IMR-90 (cell line): ENCODE measurements at regions not wholly inside any gene's neighbourhood (a gene's known extent, or its start where the extent isn't known, plus 50 kb on each side); places are given as distances from the start of the nearest gene placed in this dataset.

Experiments
- ATAC-seq: fragments of 200-7000 bp; cut with Tn5 transposase; 2 replicates; pipeline ENCODE4 v1.9.1; 2020; ENCODE audit warnings: low read depth, mild to moderate bottlenecking, moderate library complexity
- BruUV-seq: library from RNA; stranded (reverse); fragments of 400-500 nt; replicated peaks from 2 replicates; lab custom pipeline; 2021; lab: Mats Ljungman, UMichigan
- CTCF ChIA-PET: fragments of 300-600 bp; formaldehyde crosslinking; extraction: SDS; loops from one replicate; lab custom pipeline; 2021; ENCODE audit warnings: antibody characterized with exemption; lab: Yijun Ruan, JAX
- POLR2A ChIA-PET: fragments of 300-600 bp; sonication (Branson Sonifier 250); formaldehyde crosslinking; loops from one replicate; lab custom pipeline; 2022; ENCODE audit warnings: antibody characterized with exemption; ENCODE audit not compliant: unreplicated experiment; lab: Charles Lee
- DNase-seq: peaks from one replicate; pipeline ENCODE4 v3.0.0; 2013
- H2AFZ ChIP-seq: replicated peaks from 2 replicates; pipeline ENCODE3; 2013; ENCODE audit warnings: low read length, mild to moderate bottlenecking; ENCODE audit not compliant: poor library complexity
- H2AK5ac ChIP-seq: 2 replicates; pipeline ENCODE4 v1.6.1; 2013; ENCODE audit warnings: low read depth, low read length, inconsistent platforms
- H2AK9ac ChIP-seq: replicated peaks from 2 replicates; pipeline ENCODE3; 2013; ENCODE audit warnings: mild to moderate bottlenecking, low read depth, low read length, moderate library complexity; ENCODE audit not compliant: poor library complexity
- H2BK120ac ChIP-seq: 2 replicates; pipeline ENCODE4 v1.6.1; 2013; ENCODE audit warnings: low read depth, low read length, inconsistent platforms
- H2BK15ac ChIP-seq: 3 replicates; pipeline ENCODE4 v1.6.1; 2013; ENCODE audit warnings: low read depth, low read length, inconsistent platforms
- H2BK20ac ChIP-seq: 2 replicates; pipeline ENCODE4 v1.6.1; 2013; ENCODE audit warnings: low read depth, mild to moderate bottlenecking, inconsistent platforms, low read length, moderate library complexity
- H2BK5ac ChIP-seq: 2 replicates; pipeline ENCODE4 v1.6.1; 2013; ENCODE audit warnings: mild to moderate bottlenecking, low read depth, low read length, inconsistent platforms; ENCODE audit not compliant: poor library complexity, severe bottlenecking
- H3K14ac ChIP-seq: replicated peaks from 2 replicates; pipeline ENCODE4 v1.6.1; 2013; ENCODE audit warnings: low read depth, low read length, inconsistent platforms
- H3K18ac ChIP-seq: 2 replicates; pipeline ENCODE4 v1.6.1; 2013; ENCODE audit warnings: low read depth, low read length, control low read depth
- H3K23ac ChIP-seq: 2 replicates; pipeline ENCODE4 v1.6.1; 2013; ENCODE audit warnings: low read depth, low read length, inconsistent platforms
- H3K27ac ChIP-seq: 2 replicates; pipeline ENCODE4 v1.5.1; 2013; ENCODE audit warnings: mild to moderate bottlenecking, control low read depth, low read length; ENCODE audit not compliant: insufficient read depth
- H3K27me3 ChIP-seq: 2 replicates; pipeline ENCODE4 v1.6.1; 2013; ENCODE audit warnings: low read length; ENCODE audit not compliant: control insufficient read depth, insufficient read depth
- H3K36me3 ChIP-seq: 2 replicates; pipeline ENCODE4 v1.6.1; 2013; ENCODE audit warnings: low read length, mixed read lengths; ENCODE audit not compliant: control insufficient read depth, insufficient read depth
- H3K4ac ChIP-seq: 2 replicates; pipeline ENCODE4 v1.6.1; 2013; ENCODE audit warnings: low read depth, low read length, inconsistent platforms
- H3K4me1 ChIP-seq: 2 replicates; pipeline ENCODE4 v1.6.1; 2013; ENCODE audit warnings: low read length, mixed read lengths; ENCODE audit not compliant: control insufficient read depth, insufficient read depth
- H3K4me2 ChIP-seq: 2 replicates; pipeline ENCODE4 v1.6.1; 2013; ENCODE audit warnings: low read depth, mild to moderate bottlenecking, control low read depth, low read length, moderate library complexity
- H3K4me3 ChIP-seq: 2 replicates; pipeline ENCODE4 v1.5.1; 2013; ENCODE audit warnings: low read depth, mild to moderate bottlenecking, control low read depth, low read length, moderate library complexity; ENCODE audit not compliant: insufficient read depth
- H3K56ac ChIP-seq: 2 replicates; pipeline ENCODE4 v1.6.1; 2013; ENCODE audit warnings: low read length, inconsistent platforms; ENCODE audit not compliant: insufficient read depth; ENCODE audit errors: extremely low read depth
- H3K79me1 ChIP-seq, 2 experiments: 2 replicates each; pipeline ENCODE4 v1.6.1; 2013; ENCODE audit warnings: low read length in 2 of 2, inconsistent platforms in 1 of 2, low read depth in 1 of 2
- H3K9ac ChIP-seq: 2 replicates; pipeline ENCODE4 v1.6.1; 2013; ENCODE audit warnings: low read depth, low read length, control low read depth
- H3K9me1 ChIP-seq: 2 replicates; pipeline ENCODE4 v1.6.1; 2013; ENCODE audit warnings: low read length, inconsistent platforms; ENCODE audit not compliant: insufficient read depth
- H3K9me3 ChIP-seq: 2 replicates; pipeline ENCODE4 v1.6.1; 2013; ENCODE audit warnings: low read length; ENCODE audit not compliant: control insufficient read depth, insufficient read depth
- H4K20me1 ChIP-seq: 2 replicates; pipeline ENCODE4 v1.6.1; 2013; ENCODE audit warnings: low read length, inconsistent platforms; ENCODE audit not compliant: insufficient read depth
- H4K5ac ChIP-seq: 2 replicates; pipeline ENCODE4 v1.6.1; 2013; ENCODE audit warnings: mild to moderate bottlenecking, low read depth, low read length, control low read depth
- H4K8ac ChIP-seq, 2 experiments: 2 replicates each; pipeline ENCODE4 v1.6.1; 2013; ENCODE audit warnings: low read depth in 2 of 2, low read length in 2 of 2, control low read depth in 1 of 2, inconsistent platforms in 1 of 2
- H4K91ac ChIP-seq: 2 replicates; pipeline ENCODE4 v1.6.1; 2013; ENCODE audit warnings: low read depth, low read length, inconsistent platforms; ENCODE audit not compliant: insufficient read depth
- BHLHE40 ChIP-seq: fragments of 150-350 bp; IDR thresholded peaks from 2 replicates; pipeline ENCODE4 v1.6.1; 2016; ENCODE audit warnings: mild to moderate bottlenecking, low read depth, low read length
- POLR2A ChIP-seq: IDR thresholded peaks from 2 replicates; pipeline ENCODE4 v1.6.1; 2012; ENCODE audit warnings: mild to moderate bottlenecking, low read depth, low read length
- RAD21 ChIP-seq: IDR thresholded peaks from 2 replicates; pipeline ENCODE4 v1.6.1; 2012; ENCODE audit warnings: low read length, improper control_type of control experiment
- SMC3 ChIP-seq: fragments of 150-350 bp; IDR thresholded peaks from 2 replicates; pipeline ENCODE4 v1.6.1; 2016; ENCODE audit warnings: low read depth, mild to moderate bottlenecking, antibody characterized with exemption, low read length, moderate library complexity
- WGBS, 2 experiments: methylation state at CpG; one replicate each; pipeline versions ENCODE4 v1.1.5 to v1.1.7; 2013; ENCODE audit warnings: missing lambda C conversion rate in 2 of 2; ENCODE audit not compliant: insufficient read length in 1 of 2; ENCODE audit errors: extremely low coverage in 2 of 2; 5-methylcytosine and 5-hydroxymethylcytosine counted together
- dilution Hi-C: fragments of 300-500 bp; cut with HindIII; formaldehyde crosslinking; loops from one replicate; pipeline ENCODE4 v1.14.3; 2018; ENCODE audit warnings: low sequenced_read_pairs; ENCODE audit not compliant: unreplicated experiment
- in situ Hi-C: fragments of 300-500 bp; cut with MboI; formaldehyde crosslinking; loops from 3 replicates; pipeline ENCODE4 v1.14.3; 2019; ENCODE audit warnings: low sequenced_read_pairs, inconsistent platforms, mixed read lengths
- intact Hi-C: fragments of 100-400 bp; cut with micrococcal nuclease; formaldehyde crosslinking; loops from 2 replicates; pipeline ENCODE4 v1.10.0; 2022

DNA sequence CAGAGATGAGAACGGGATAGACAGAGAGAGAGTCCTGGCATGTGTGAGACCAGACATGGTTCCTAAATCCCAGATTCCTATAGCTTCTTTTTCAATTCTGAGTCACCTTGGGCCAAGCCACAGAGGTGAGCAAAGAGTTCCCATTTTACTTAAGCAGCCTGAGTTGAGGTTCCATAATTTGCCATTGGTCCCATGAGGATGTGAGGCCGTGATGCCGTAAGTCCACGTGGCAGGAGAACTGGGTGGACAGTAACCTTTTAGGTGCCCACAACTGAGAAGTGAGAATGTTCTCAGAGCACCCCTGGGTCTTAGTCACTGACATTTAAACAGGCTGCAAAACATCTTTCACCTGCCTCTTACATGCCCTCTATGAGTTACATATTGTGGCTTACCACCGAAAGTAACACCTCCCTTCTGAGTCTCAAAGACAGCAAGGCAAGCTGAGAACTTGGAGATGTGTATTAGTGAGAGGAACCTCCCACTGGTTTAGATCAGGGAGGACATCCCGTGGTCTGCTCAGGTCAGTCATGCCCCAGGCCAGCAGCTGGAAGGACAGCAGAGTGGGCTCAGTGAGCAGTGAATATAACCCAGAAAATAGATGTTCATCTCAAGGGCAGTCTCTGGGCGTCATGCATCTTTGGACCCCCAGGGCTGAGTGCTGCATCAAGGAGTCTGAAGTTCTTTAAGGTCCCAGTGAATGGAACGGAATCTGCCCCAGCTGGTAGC is 127.9 kb upstream of the LGALSL start (continued):
- TF ChIP-seq POLR2A = no peak

DNA sequence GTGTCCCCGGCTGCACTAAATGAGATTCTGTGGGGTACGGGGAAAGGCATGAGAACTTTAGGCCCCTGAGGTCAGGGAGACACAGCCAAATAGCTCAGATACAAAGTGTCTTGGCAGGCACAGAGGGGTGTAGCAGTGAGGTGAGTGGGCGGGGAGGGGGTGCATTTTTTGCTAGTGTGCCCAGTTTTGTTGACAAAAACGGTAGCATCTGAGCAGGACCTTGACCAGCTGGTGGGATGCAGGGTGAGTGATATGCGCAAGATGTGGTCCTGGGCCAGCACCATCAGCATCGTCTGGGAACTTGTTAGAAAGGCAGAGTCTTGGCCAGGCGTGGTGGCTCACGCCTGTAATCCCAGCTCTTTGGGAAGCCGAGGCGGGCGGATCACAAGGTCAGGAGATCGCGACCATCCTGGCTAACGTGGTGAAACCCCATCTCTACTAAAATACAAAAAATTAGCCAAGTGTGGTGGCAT is 127.3 kb upstream of the LGALSL start:
- ATAC-seq (no peak), DNase-seq (no peak)
- no peak overlapping the region for H2AK5ac ChIP-seq
- no peak overlapping the region for H3K4me2 ChIP-seq
- H3K56ac ChIP-seq = no peak overlapping the region
- TF ChIP-seq RAD21 = no peak
- no peak for TF ChIP-seq BHLHE40
- no peak for TF ChIP-seq SMC3
- ChIA-PET POLR2A (no interaction called here), CTCF (interaction anchor here (1.4 kb wide), 1 partner anchor 14 kb away, joined by 4 read pairs; no protein-coding TSS in a partner anchor)
- 59% methylated on average over 5 of the region's 14 CpGs; no CpG with 5 or more reads in 1 of the 2 experiments for WGBS, 2 experiments
- dilution Hi-C loops = no loop called here
- H3K18ac ChIP-seq = no peak overlapping the region
- no peaks in the 10 kb centered on the region for H3K79me1 ChIP-seq
- H3K9ac ChIP-seq = no peak overlapping the region
- no peak overlapping the region for H4K5ac ChIP-seq
- no peaks in the 10 kb centered on the region for H4K20me1 ChIP-seq
- no peak overlapping the region for H2BK15ac ChIP-seq
- H2BK5ac ChIP-seq = no peak overlapping the region
- H3K4ac ChIP-seq = no peak overlapping the region
- no peak overlapping the region for H3K14ac ChIP-seq
- H2AFZ ChIP-seq = no peak overlapping the region
- no peak overlapping the region for H3K23ac ChIP-seq
- no peak overlapping the region for H4K91ac ChIP-seq
- BruUV-seq = no TSS peak
- H2BK120ac ChIP-seq = no peak overlapping the region
- H2AK9ac ChIP-seq = no peak overlapping the region
- intact Hi-C loops = no loop called here
- H3K27me3 ChIP-seq = peaks cover 31% of the 10 kb centered on the region
- no peak overlapping the region for H3K4me3 ChIP-seq
- in situ Hi-C loops = loop anchor here (25.0 kb wide), 1 partner anchor 711 kb away; no protein-coding TSS in a partner anchor
- H3K36me3 ChIP-seq = no peaks in the 10 kb centered on the region
- H3K27ac ChIP-seq = no peak overlapping the region
- H2BK20ac ChIP-seq = no peak overlapping the region
- H3K9me3 ChIP-seq = no peaks in the 10 kb centered on the region
- no peak overlapping the region for H4K8ac ChIP-seq
- peaks cover 6% of the 10 kb centered on the region; the same call in 1 of the 2 replicates for H3K4me1 ChIP-seq
- no peaks in the 10 kb centered on the region; the same call in 1 of the 2 replicates for H3K9me1 ChIP-seq
